HK-2 (cell line): ENCODE measurements at regions not wholly inside any gene's neighbourhood (a gene's known extent, or its start where the extent isn't known, plus 50 kb on each side); places are given as distances from the start of the nearest gene placed in this dataset.

Experiments used
- DNase-seq: peaks from one replicate; pipeline ENCODE4 v3.0.0-alpha.2; 2018; ENCODE audit not compliant: unreplicated experiment

GRCh38 chr18:42401131-42401673 is 446.2 kb downstream of the PIK3C3 start:
- no peak for DNase-seq

- no peak for DNase-seq
These were observed 449.1 kb downstream of the PIK3C3 start for GRCh38 chr18:42404151-42404550.

- DNase-seq, result no peak
These were observed 454.0 kb downstream of the PIK3C3 start for GRCh38 chr18:42409005-42409404.

- no peak for DNase-seq
These were observed 457.2 kb downstream of the PIK3C3 start for GRCh38 chr18:42412281-42412680.

GRCh38 chr18:42412896-42413295 is 457.9 kb downstream of the PIK3C3 start:
- no peak for DNase-seq

GRCh38 chr18:42413870-42414269 is 458.8 kb downstream of the PIK3C3 start:
- DNase-seq, result peak; percentile 38

- peak; percentile 36 for DNase-seq
These were observed 459.9 kb downstream of the PIK3C3 start for GRCh38 chr18:42414756-42415454.

- no peak for DNase-seq
These were observed 462.2 kb downstream of the PIK3C3 start for GRCh38 chr18:42417189-42417588.

GRCh38 chr18:42418121-42418520 is 463.1 kb downstream of the PIK3C3 start:
- no peak for DNase-seq

GRCh38 chr18:42425025-42425424 is 470.0 kb downstream of the PIK3C3 start:
- DNase-seq, result no peak

GRCh38 chr18:42426496-42427015 is 471.5 kb downstream of the PIK3C3 start:
- no peak for DNase-seq

GRCh38 chr18:42429196-42429595 is 474.2 kb downstream of the PIK3C3 start:
- no peak for DNase-seq

GRCh38 chr18:42436222-42436765 is 481.3 kb downstream of the PIK3C3 start:
- DNase-seq, result no peak

GRCh38 chr18:42437001-42437400 is 482.0 kb downstream of the PIK3C3 start:
- DNase-seq, result no peak

- no peak for DNase-seq
These were observed 482.6 kb downstream of the PIK3C3 start for GRCh38 chr18:42437646-42438045.

- DNase-seq, result no peak
These were observed 487.6 kb downstream of the PIK3C3 start for GRCh38 chr18:42442656-42443055.

- DNase-seq, result no peak
These were observed 489.3 kb downstream of the PIK3C3 start for GRCh38 chr18:42444349-42444748.

- DNase-seq, result no peak
These were observed 490.3 kb downstream of the PIK3C3 start for GRCh38 chr18:42445359-42445758.

GRCh38 chr18:42446195-42446594 is 491.2 kb downstream of the PIK3C3 start:
- DNase-seq, result no peak

- DNase-seq, result no peak
These were observed 492.7 kb downstream of the PIK3C3 start for GRCh38 chr18:42447688-42448087.

GRCh38 chr18:42458226-42458625 is 503.2 kb downstream of the PIK3C3 start:
- DNase-seq, result no peak

- no peak for DNase-seq
These were observed 504.8 kb downstream of the PIK3C3 start for GRCh38 chr18:42459873-42460272.

GRCh38 chr18:42471885-42472284 is 516.9 kb downstream of the PIK3C3 start:
- DNase-seq, result no peak
